ENCODE measurements at regions not wholly inside any gene's neighbourhood (a gene's known extent, or its start where the extent isn't known, plus 50 kb on each side); places are given as distances from the start of the nearest gene placed in this dataset.

DNA sequence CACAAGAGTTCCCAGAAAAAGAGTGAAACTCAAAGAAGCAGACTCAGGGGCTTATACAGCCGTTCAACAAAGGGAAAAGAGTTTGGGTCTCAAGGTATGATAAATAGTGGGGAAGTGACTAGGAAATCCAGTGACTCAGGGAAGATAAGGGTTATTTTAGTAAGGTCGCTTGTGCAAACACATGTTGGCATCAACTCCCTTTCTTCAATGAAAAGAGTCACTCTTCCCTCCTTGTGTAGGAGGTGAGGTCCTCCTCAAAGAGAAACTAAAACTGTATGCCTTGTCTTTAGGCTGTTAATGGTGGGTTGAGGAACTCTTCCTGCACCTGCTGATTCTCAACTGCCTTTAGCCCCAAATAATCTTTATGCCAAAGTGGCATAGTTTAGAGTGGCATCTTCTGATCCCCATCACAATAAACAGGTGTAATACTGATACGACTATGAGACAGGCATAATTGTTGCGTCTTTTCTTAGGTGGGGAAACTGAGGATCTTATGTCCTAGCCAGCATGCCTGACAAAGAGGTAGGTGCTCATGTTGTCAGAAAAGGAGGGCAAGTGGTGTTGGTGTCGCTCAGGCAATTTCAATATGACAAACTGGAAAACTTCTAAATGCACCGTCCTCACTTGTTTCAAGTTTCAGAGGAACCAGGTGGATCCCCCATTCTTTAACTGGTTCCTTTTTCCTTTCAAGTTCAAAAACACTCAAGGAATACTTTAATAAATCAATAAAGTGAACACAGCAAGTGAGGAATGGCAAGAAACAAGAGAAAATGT lies 294.1 kb upstream of the RUNX1 start:
- Mint-ChIP-seq H3K4me1 (ENCODE audit: low read depth) (peaks cover 34% of the 10 kb centered on the region), H3K36me3 (ENCODE audit: low read depth) (no peaks in the 10 kb centered on the region), H3K9me3 (no peaks in the 10 kb centered on the region), H3K27me3 (peaks cover 22% of the 10 kb centered on the region), H3K27ac (peak overlapping the region; percentile 45), H3K4me3 (no peak overlapping the region)
- intact Hi-C loops (cut with micrococcal nuclease) = no loop called here

DNA sequence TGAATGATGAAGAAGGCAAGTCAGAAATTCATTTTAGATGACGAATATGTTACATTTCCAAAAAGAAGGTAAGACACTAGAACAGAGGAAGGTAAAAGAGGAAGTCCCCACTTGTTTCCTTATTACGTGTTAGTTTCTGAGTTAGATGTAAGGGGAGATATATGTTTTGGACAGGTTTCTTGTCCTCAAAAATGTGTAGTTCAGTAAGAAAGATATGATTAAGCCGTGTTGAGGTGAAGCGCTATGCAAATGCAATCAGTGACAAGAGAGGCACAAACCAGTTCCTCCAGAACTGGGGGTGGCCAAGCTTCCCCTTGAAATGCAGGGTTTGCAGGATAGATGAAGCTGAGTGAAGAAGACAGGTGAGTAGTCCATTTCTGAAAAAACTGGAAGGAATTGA lies 293.3 kb upstream of the RUNX1 start:
- Mint-ChIP-seq H3K27me3 (peaks cover 23% of the 10 kb centered on the region), H3K4me3 (no peak overlapping the region), H3K27ac (peak overlapping the region; percentile 45), H3K4me1 (ENCODE audit: low read depth) (peaks cover 39% of the 10 kb centered on the region), H3K9me3 (no peaks in the 10 kb centered on the region), H3K36me3 (ENCODE audit: low read depth) (no peaks in the 10 kb centered on the region)
- intact Hi-C loops (cut with micrococcal nuclease) = no loop called here

GRCh38 chr21:35340273-35340672 lies 291.2 kb upstream of the RUNX1 start:
- Mint-ChIP-seq H3K36me3 (ENCODE audit: low read depth) (no peaks in the 10 kb centered on the region), H3K27ac (no peak overlapping the region), H3K27me3 (peaks cover 19% of the 10 kb centered on the region), H3K9me3 (no peaks in the 10 kb centered on the region), H3K4me3 (no peak overlapping the region), H3K4me1 (ENCODE audit: low read depth) (peaks cover 39% of the 10 kb centered on the region)
- intact Hi-C loops (cut with micrococcal nuclease) = no loop called here

DNA sequence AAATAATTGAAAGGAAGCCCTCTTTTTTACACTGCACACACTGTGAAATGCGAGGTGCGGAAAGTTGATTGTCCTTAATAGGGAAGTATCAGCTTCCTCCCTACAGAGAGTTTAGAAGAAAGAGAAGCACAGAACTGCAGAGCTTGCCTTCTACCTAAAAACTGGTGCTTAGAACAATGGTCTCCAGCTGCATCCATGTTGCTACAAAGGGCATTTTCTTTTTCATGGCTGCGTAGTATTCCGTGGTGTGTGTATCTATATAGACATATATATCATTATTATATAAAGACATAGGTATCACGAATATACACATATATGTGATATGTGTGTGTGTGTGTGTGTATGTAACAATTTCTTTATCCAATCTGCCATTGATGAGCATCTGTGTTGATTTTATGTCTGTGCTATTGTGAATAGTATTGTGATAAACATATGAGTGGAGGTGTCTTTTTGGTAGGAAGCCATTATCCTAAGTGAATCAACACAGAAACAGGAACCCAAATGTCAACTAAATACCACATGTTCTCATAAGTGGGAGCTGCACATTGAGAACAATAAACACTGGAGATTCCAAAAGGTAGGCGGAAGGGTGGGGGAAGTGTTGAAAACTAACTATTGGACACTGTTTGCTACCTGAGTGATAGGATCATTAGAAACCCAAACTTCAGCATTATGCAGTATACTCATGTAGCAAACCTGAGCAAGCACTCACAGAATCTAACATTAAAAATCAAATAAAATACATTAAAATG lies 290.0 kb upstream of the RUNX1 start:
- no peaks in the 10 kb centered on the region for H3K9me3 Mint-ChIP-seq
- H3K4me1 Mint-ChIP-seq (ENCODE audit: low read depth) = peaks cover 49% of the 10 kb centered on the region
- H3K27ac Mint-ChIP-seq = no peak overlapping the region
- no peak overlapping the region for H3K4me3 Mint-ChIP-seq
- H3K36me3 Mint-ChIP-seq (ENCODE audit: low read depth) = no peaks in the 10 kb centered on the region
- intact Hi-C loops (cut with micrococcal nuclease) = no loop called here
- H3K27me3 Mint-ChIP-seq = peaks cover 16% of the 10 kb centered on the region

- H3K4me3 Mint-ChIP-seq = no peak overlapping the region
- no peaks in the 10 kb centered on the region for H3K36me3 Mint-ChIP-seq (ENCODE audit: low read depth)
- peaks cover 16% of the 10 kb centered on the region for H3K27me3 Mint-ChIP-seq
- H3K9me3 Mint-ChIP-seq = no peaks in the 10 kb centered on the region
- intact Hi-C loops (cut with micrococcal nuclease) = no loop called here
- H3K4me1 Mint-ChIP-seq (ENCODE audit: low read depth) = peaks cover 43% of the 10 kb centered on the region
- H3K27ac Mint-ChIP-seq = no peak overlapping the region
Measured at GRCh38 chr21:35338281-35338680, 289.2 kb upstream of the RUNX1 start.

GRCh38 chr21:35337573-35337972 lies 288.5 kb upstream of the RUNX1 start:
- H3K4me1 Mint-ChIP-seq (ENCODE audit: low read depth) = peaks cover 36% of the 10 kb centered on the region
- intact Hi-C loops (cut with micrococcal nuclease) = no loop called here

GRCh38 chr21:35336534-35336933 lies 287.4 kb upstream of the RUNX1 start:
- Mint-ChIP-seq H3K9me3 (peaks cover 3% of the 10 kb centered on the region), H3K4me1 (ENCODE audit: low read depth) (peaks cover 31% of the 10 kb centered on the region), H3K4me3 (no peak overlapping the region), H3K27me3 (peaks cover 16% of the 10 kb centered on the region), H3K27ac (no peak overlapping the region), H3K36me3 (ENCODE audit: low read depth) (no peaks in the 10 kb centered on the region)
- intact Hi-C loops (cut with micrococcal nuclease) = no loop called here

More at GRCh38 chr21:35337573-35337972, 288.5 kb upstream of the RUNX1 start:
- Mint-ChIP-seq H3K27me3 (peaks cover 19% of the 10 kb centered on the region), H3K4me3 (no peak overlapping the region), H3K36me3 (ENCODE audit: low read depth) (no peaks in the 10 kb centered on the region), H3K27ac (no peak overlapping the region), H3K9me3 (no peaks in the 10 kb centered on the region)

DNA sequence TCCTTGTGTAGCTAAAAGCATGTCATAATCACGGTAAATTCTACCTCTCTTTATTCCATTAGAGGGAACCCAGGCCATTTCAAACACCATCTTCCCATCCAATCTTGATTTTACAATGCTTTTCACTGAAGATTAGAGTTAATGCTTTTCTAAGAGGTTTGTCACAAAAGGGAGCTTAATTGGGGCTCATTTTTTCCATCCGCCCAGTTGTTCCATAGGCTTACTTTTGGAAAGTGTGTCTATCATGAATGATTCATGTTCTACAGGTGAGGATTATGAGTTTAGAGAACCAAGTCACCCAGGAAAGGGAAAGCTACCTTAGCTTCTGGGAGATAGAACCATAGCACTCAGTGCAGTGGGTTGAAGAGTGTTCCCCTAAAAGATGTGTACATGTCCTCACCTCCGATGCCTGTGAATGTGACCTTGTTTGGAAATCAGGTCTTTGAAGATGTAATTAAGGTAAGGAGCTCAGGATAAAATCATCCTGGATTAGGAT lies 286.9 kb upstream of the RUNX1 start:
- intact Hi-C loops (cut with micrococcal nuclease) = no loop called here
- Mint-ChIP-seq H3K4me3 (no peak overlapping the region), H3K9me3 (peaks cover 9% of the 10 kb centered on the region), H3K27me3 (peaks cover 16% of the 10 kb centered on the region), H3K4me1 (ENCODE audit: low read depth) (peaks cover 35% of the 10 kb centered on the region), H3K36me3 (ENCODE audit: low read depth) (no peaks in the 10 kb centered on the region), H3K27ac (no peak overlapping the region)

DNA sequence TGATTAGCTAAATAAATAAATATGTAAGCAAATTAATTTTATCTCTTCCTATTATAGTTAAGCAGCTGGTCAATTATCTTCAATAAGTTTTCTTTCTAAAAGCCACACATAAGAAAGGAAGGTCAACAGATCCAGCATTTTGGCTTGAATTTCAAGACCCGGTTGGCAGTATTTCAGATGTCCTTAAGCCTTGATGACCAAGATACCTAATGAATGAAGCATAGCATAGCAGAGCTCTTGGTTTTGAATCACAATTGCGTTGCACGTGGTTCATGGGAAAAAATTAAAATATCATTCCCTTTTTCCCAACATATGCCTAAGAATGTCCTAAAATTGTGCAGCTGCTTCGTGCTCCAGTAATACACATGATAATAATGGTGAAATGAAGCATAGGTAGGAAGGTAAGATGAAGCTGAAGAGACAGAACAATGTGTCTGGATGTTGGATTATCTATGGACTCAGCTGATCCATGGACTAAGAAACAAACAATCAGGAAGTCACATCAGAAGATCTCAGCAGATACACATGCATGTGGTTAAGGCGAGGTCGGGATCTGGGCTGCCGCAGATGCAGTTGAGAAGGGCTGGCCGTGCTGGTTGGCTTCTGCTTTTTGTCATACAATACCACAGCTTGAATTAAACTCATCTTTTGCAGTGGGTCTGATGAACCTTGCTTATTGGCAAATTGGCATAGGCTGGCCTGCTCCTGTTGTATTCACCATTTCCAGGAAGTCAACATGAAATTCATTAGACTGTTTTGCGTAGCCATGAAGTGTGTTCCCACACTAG lies 284.9 kb upstream of the RUNX1 start:
- Mint-ChIP-seq H3K36me3 (ENCODE audit: low read depth) (no peaks in the 10 kb centered on the region), H3K4me1 (ENCODE audit: low read depth) (peaks cover 31% of the 10 kb centered on the region), H3K27me3 (peaks cover 14% of the 10 kb centered on the region), H3K4me3 (no peak overlapping the region), H3K27ac (peak overlapping the region; percentile 60), H3K9me3 (peaks cover 10% of the 10 kb centered on the region)
- intact Hi-C loops (cut with micrococcal nuclease) = no loop called here

- Mint-ChIP-seq H3K27ac (no peak overlapping the region), H3K36me3 (ENCODE audit: low read depth) (no peaks in the 10 kb centered on the region), H3K27me3 (peaks cover 17% of the 10 kb centered on the region), H3K4me1 (ENCODE audit: low read depth) (peaks cover 27% of the 10 kb centered on the region), H3K9me3 (peaks cover 10% of the 10 kb centered on the region), H3K4me3 (no peak overlapping the region)
- intact Hi-C loops (cut with micrococcal nuclease) = no loop called here
Measured at GRCh38 chr21:35332841-35333426, 283.8 kb upstream of the RUNX1 start.

DNA sequence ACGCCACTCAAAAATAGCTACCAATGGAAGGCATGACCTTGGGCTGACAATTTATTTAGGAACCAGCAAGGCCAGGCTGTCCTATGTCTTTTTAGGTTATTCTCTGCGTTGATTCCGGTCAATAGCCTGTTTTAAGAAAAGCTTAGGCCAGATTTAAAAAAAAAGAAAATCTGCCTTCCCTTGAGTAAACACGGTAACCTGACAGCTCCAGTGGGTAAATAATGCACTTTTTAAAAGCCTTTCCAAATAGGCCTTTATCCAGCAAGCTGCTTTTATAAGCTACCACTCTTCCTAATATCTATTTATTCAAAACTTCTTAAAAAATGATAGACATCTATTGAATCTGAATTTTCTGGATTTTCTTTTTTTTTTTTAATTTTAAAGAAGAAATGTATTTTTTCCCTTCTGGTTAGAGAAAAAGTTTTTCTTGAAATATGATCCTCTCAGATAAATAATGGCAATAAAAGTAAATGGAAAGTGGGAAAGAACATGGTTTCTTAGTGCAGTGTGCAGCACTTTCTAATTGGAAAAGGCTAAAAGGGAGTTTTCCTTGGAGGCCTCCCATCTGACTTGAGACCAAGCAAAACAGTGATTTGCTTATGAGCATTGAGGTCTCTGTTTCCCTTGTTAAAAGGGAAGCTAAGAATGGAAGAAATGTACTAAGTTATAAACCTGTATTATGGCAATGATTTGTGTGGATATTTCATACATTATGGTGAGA lies 281.0 kb upstream of the RUNX1 start:
- Mint-ChIP-seq H3K36me3 (ENCODE audit: low read depth) (no peaks in the 10 kb centered on the region), H3K4me3 (no peak overlapping the region), H3K9me3 (peaks cover 10% of the 10 kb centered on the region), H3K27ac (no peak overlapping the region), H3K4me1 (ENCODE audit: low read depth) (peaks cover 32% of the 10 kb centered on the region), H3K27me3 (peaks cover 17% of the 10 kb centered on the region)
- intact Hi-C loops (cut with micrococcal nuclease) = no loop called here

GRCh38 chr21:35328856-35329455 lies 279.9 kb upstream of the RUNX1 start:
- H3K4me3 Mint-ChIP-seq = no peak overlapping the region
- H3K27ac Mint-ChIP-seq = no peak overlapping the region
- intact Hi-C loops (cut with micrococcal nuclease) = no loop called here
- H3K9me3 Mint-ChIP-seq = peaks cover 10% of the 10 kb centered on the region
- no peaks in the 10 kb centered on the region for H3K36me3 Mint-ChIP-seq (ENCODE audit: low read depth)
- peaks cover 28% of the 10 kb centered on the region for H3K4me1 Mint-ChIP-seq (ENCODE audit: low read depth)
- H3K27me3 Mint-ChIP-seq = peaks cover 17% of the 10 kb centered on the region

DNA sequence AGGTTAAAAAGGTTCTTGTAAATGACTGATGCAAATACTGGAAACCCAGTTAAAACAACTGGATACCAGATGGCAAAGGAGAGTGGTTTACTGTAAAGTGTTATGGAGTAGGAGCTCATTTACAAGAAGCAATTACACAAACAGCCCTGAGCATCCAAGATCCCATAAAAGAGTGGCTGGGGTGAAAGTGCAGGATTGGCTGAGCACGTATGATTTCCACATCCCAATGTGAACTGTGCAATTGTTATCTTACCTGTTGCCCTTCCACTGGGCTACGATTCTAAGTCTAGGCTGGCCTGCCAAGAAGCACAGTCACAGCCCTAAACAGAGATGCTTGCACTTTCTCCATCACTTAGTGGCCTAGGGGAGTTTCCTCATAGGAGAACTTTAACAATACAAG lies 277.6 kb upstream of the RUNX1 start:
- Mint-ChIP-seq H3K27ac (no peak overlapping the region), H3K9me3 (peaks cover 8% of the 10 kb centered on the region), H3K36me3 (ENCODE audit: low read depth) (no peaks in the 10 kb centered on the region), H3K27me3 (peaks cover 14% of the 10 kb centered on the region), H3K4me3 (no peak overlapping the region), H3K4me1 (ENCODE audit: low read depth) (peaks cover 29% of the 10 kb centered on the region)
- intact Hi-C loops (cut with micrococcal nuclease) = no loop called here

All from dendritic cell treated with granulocyte-macrophage colony-stimulating factor and Interleukin-4, amounts not matched to agents 40 ng/mL and 50 ng/mL, for 4 days (primary cell).